IPS-15b (cell line): ENCODE measurements at regions not wholly inside any gene's neighbourhood (a gene's known extent, or its start where the extent isn't known, plus 50 kb on each side); places are given as distances from the start of the nearest gene placed in this dataset.
A peak's percentile ranks its signal among the peaks of the same experiment; 100 is the strongest.

Experiments
- H3K27me3 ChIP-seq: one replicate; pipeline ENCODE4 v1.6.1; 2013; ENCODE audit warnings: low read length; ENCODE audit not compliant: control insufficient read depth, insufficient read depth
- H3K36me3 ChIP-seq: one replicate; pipeline ENCODE4 v1.6.1; 2013; ENCODE audit warnings: low read length; ENCODE audit not compliant: control insufficient read depth, insufficient read depth
- H3K4me1 ChIP-seq: one replicate; pipeline ENCODE4 v1.6.1; 2013; ENCODE audit warnings: mild to moderate bottlenecking, low read length; ENCODE audit not compliant: control insufficient read depth, insufficient read depth
- H3K4me3 ChIP-seq: one replicate; pipeline ENCODE4 v1.5.1; 2013; ENCODE audit warnings: low read depth, low read length
- H3K9ac ChIP-seq: one replicate; pipeline ENCODE4 v1.6.1; 2013; ENCODE audit warnings: low read depth, mild to moderate bottlenecking, low read length
- H3K9me3 ChIP-seq: one replicate; pipeline ENCODE4 v1.6.1; 2013; ENCODE audit warnings: mild to moderate bottlenecking, low read length; ENCODE audit not compliant: control insufficient read depth, insufficient read depth

- no peaks in the 10 kb centered on the region for H3K9me3 ChIP-seq
- no peak overlapping the region for H3K9ac ChIP-seq
- no peaks in the 10 kb centered on the region for H3K36me3 ChIP-seq
- H3K4me3 ChIP-seq = no peak overlapping the region
- H3K27me3 ChIP-seq = no peaks in the 10 kb centered on the region
- H3K4me1 ChIP-seq = peaks cover 15% of the 10 kb centered on the region
Observed at GRCh38 chr11:120061036-120061760, 76.7 kb downstream of the TRIM29 start.

DNA sequence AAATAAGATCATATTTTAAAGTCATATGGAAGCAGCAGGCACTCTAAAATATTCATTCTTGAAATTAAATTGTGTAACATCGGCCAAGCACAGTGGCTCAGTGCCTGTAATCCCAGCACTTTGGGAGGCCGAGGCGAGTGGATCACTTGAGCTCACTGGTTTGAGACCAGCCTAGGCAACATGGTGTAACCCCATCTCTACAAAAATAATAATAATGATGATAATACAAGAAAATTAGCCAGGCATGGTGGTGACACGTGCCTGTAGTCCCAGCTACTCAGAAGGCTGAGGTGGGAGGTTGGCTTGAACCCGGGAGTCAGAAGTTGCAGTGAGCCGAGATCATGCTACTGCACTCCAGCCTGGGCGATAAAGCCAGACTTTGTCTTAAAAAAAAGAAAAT is 77.4 kb downstream of the TRIM29 start:
- no peaks in the 10 kb centered on the region for H3K27me3 ChIP-seq
- H3K4me1 ChIP-seq = peaks cover 15% of the 10 kb centered on the region
- H3K36me3 ChIP-seq = no peaks in the 10 kb centered on the region

DNA sequence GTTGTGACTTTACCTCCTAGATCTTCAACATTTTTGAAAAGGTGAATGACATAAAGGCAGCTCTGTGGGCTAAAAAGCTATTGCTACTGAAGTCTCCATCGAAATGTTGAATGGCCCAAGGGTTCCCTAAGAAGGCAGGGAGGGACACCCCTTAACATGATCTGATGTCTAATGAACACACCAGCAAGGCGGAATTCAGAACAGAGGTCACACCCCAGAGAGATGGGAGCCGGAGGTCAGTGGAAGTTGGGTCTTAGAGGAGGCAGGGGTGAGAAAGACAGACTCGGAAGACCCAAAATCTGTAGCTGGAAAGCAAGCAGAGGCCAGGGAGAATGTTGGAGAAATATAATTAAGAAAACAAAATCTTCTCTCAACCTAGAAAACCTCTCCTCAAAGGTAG is 79.0 kb downstream of the TRIM29 start:
- Histone ChIP-seq H3K9me3 (no peaks in the 10 kb centered on the region), H3K9ac (no peak overlapping the region), H3K27me3 (no peaks in the 10 kb centered on the region), H3K4me1 (peaks cover 15% of the 10 kb centered on the region), H3K36me3 (no peaks in the 10 kb centered on the region), H3K4me3 (no peak overlapping the region)

More for the DNA sequence above, 77.4 kb downstream of the TRIM29 start:
- H3K4me3 ChIP-seq = no peak overlapping the region
- no peaks in the 10 kb centered on the region for H3K9me3 ChIP-seq
- no peak overlapping the region for H3K9ac ChIP-seq

DNA sequence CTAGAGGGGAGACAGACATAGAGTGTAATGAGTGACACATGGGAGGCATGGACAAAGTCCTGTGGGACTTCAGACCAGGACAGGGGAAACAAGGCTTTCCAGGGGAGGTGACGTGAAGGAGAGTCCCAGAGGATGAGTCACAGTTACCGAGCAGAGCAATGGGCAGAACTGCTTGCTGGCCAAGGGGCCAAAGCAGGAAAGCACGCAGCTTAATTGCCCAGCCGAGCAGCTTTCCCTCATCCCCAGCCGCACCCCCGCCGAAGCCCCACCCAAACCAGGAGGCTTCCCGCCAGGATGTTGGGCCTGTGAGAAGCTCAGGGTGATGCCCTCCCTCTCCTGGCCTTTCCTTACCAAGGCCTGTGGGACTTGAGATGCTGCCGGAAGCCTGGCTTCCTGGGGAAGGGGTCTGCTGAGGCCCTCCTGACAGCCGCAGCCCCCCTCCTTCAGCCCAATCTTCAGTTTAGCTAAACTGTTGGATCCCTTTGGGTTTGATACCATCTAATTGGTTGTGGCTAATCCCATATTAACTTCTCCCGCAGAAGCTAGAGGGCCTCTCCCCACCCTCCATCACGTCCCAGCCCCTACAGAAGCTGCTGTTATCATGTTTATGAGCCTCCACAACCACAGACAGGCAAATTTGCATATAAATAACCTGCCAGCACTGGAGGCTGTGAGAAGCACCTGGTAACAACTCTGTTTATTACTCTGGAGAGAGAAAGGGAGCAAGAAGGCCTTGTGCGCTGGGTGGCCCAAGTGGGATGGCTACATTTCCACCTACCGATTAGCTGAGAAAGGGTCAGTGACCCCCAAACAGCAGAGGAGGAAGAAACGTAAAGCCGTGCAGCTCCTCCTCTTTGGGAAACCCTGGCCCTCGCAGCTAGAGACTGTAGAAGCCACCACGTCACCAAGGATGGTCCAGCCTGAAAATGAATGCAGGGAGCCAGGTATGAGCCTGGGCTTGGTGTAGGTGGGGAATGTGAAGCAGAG is 80.0 kb downstream of the TRIM29 start:
- Histone ChIP-seq H3K27me3 (no peaks in the 10 kb centered on the region), H3K4me1 (peaks cover 15% of the 10 kb centered on the region), H3K9ac (no peak overlapping the region), H3K9me3 (no peaks in the 10 kb centered on the region), H3K36me3 (no peaks in the 10 kb centered on the region), H3K4me3 (peak overlapping the region; percentile 19)

DNA sequence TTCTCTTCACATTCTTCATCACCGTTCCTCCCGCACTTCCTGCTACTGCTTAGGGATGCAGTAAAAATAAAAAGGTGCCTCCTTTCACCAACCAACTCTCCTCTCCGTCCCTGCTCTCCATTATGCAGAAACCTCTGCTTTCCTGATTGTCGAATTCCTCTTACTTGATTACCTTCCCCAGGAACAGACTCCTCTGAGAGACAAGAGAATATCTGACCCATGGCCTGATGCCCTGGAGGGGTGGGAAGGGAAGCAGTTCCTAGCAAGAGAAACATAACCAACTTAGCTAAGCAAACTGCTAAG is 80.9 kb downstream of the TRIM29 start:
- Histone ChIP-seq H3K9ac (no peak overlapping the region), H3K4me3 (no peak overlapping the region), H3K9me3 (no peaks in the 10 kb centered on the region), H3K36me3 (no peaks in the 10 kb centered on the region), H3K4me1 (peaks cover 15% of the 10 kb centered on the region), H3K27me3 (no peaks in the 10 kb centered on the region)

GRCh38 chr11:120056301-120057027 is 81.4 kb downstream of the TRIM29 start:
- Histone ChIP-seq H3K9ac (no peak overlapping the region), H3K27me3 (no peaks in the 10 kb centered on the region), H3K4me1 (peaks cover 15% of the 10 kb centered on the region), H3K9me3 (no peaks in the 10 kb centered on the region), H3K36me3 (no peaks in the 10 kb centered on the region), H3K4me3 (no peak overlapping the region)

- Histone ChIP-seq H3K36me3 (no peaks in the 10 kb centered on the region), H3K9me3 (no peaks in the 10 kb centered on the region), H3K4me1 (peaks cover 15% of the 10 kb centered on the region), H3K27me3 (no peaks in the 10 kb centered on the region), H3K4me3 (no peak overlapping the region), H3K9ac (no peak overlapping the region)
Observed at GRCh38 chr11:120055646-120056045, 82.3 kb downstream of the TRIM29 start.

- H3K27me3 ChIP-seq = no peaks in the 10 kb centered on the region
Observed at GRCh38 chr11:120054753-120055045, 83.2 kb downstream of the TRIM29 start.

DNA sequence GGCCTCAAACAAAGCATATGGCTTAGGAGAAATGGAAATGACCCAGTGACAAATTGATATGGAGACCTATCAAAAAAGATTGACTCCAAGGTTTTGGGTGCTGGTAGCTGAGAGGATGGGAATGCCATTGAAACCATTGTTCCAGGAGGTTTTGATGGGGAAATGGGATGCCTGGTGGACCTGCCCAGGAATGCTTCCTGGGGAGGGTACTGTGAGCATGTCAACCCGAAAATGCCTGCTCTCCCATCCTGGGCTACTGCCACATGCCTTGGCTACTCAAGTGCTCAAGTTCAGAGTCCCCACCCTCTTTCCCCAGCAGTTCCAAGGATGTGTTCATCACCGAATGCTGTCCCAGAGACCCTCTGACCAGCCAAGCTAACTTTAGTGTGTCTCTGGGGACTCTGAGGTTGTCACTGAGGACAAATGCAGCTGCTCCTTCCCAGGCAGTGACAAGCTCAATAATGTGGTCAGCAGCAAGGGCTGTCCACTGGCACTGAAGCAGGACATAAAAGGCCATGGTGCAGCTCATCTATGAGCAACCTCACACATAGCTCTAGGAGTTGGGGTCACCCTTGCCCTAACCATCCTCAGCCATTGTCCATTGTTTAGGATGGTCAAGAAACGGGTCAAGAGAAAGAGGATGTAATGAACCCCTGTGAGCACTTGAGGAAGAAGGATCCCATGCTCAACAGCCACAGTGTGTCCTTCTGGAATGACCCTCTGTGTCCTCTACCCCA is 83.7 kb downstream of the TRIM29 start:
- no peaks in the 10 kb centered on the region for H3K9me3 ChIP-seq

More at GRCh38 chr11:120054753-120055045, 83.2 kb downstream of the TRIM29 start:
- H3K4me3 ChIP-seq = no peak overlapping the region
- H3K36me3 ChIP-seq = no peaks in the 10 kb centered on the region
- peaks cover 15% of the 10 kb centered on the region for H3K4me1 ChIP-seq
- no peaks in the 10 kb centered on the region for H3K9me3 ChIP-seq
- H3K9ac ChIP-seq = no peak overlapping the region

GRCh38 chr11:120052196-120052775 is 85.6 kb downstream of the TRIM29 start:
- Histone ChIP-seq H3K36me3 (no peaks in the 10 kb centered on the region), H3K9ac (no peak overlapping the region), H3K4me3 (no peak overlapping the region), H3K27me3 (no peaks in the 10 kb centered on the region), H3K9me3 (no peaks in the 10 kb centered on the region), H3K4me1 (peaks cover 3% of the 10 kb centered on the region)

More for the DNA sequence above, 83.7 kb downstream of the TRIM29 start:
- Histone ChIP-seq H3K4me3 (no peak overlapping the region), H3K36me3 (no peaks in the 10 kb centered on the region), H3K27me3 (no peaks in the 10 kb centered on the region), H3K4me1 (peaks cover 15% of the 10 kb centered on the region), H3K9ac (no peak overlapping the region)
